GM21825 (cell line): ENCODE measurements at regions not wholly inside any gene's neighbourhood (a gene's known extent, or its start where the extent isn't known, plus 50 kb on each side); places are given as distances from the start of the nearest gene placed in this dataset.

Source experiments
- ATAC-seq: cut with Tn5 transposase; IDR thresholded peaks from one replicate; pipeline ENCODE4 v1.9.1; 2021; ENCODE audit warnings: mild to moderate bottlenecking, moderate library complexity; ENCODE audit not compliant: unreplicated experiment

GRCh38 chr3:35500641-35501350, 138.5 kb upstream of the ARPP21 start:
- ATAC-seq = no peak

- ATAC-seq = no peak
Observed at GRCh38 chr3:35502699-35503098, 136.6 kb upstream of the ARPP21 start.

- no peak for ATAC-seq
Observed at GRCh38 chr3:35505181-35505580, 134.1 kb upstream of the ARPP21 start.

GRCh38 chr3:35505772-35506171, 133.6 kb upstream of the ARPP21 start:
- no peak for ATAC-seq

GRCh38 chr3:35519936-35520335, 119.4 kb upstream of the ARPP21 start:
- no peak for ATAC-seq

GRCh38 chr3:35521196-35521595, 118.1 kb upstream of the ARPP21 start:
- ATAC-seq = no peak

GRCh38 chr3:35522450-35522849, 116.9 kb upstream of the ARPP21 start:
- ATAC-seq = no peak

GRCh38 chr3:35523074-35523473, 116.3 kb upstream of the ARPP21 start:
- ATAC-seq = no peak

GRCh38 chr3:35523838-35524237, 115.5 kb upstream of the ARPP21 start:
- no peak for ATAC-seq

GRCh38 chr3:35524856-35525255, 114.5 kb upstream of the ARPP21 start:
- no peak for ATAC-seq

- ATAC-seq = no peak
Observed at GRCh38 chr3:35528728-35529127, 110.6 kb upstream of the ARPP21 start.

GRCh38 chr3:35529337-35529736, 110.0 kb upstream of the ARPP21 start:
- no peak for ATAC-seq

GRCh38 chr3:35537265-35537664, 102.1 kb upstream of the ARPP21 start:
- no peak for ATAC-seq

GRCh38 chr3:35544976-35545375, 94.3 kb upstream of the ARPP21 start:
- ATAC-seq = no peak

GRCh38 chr3:35549690-35550089, 89.6 kb upstream of the ARPP21 start:
- no peak for ATAC-seq

- no peak for ATAC-seq
Observed at GRCh38 chr3:35562141-35562540, 77.2 kb upstream of the ARPP21 start.

- no peak for ATAC-seq
Observed at GRCh38 chr3:35565048-35565447, 74.3 kb upstream of the ARPP21 start.
